ENCODE measurements at regions not wholly inside any gene's neighbourhood (a gene's known extent, or its start where the extent isn't known, plus 50 kb on each side); places are given as distances from the start of the nearest gene placed in this dataset.

DNA sequence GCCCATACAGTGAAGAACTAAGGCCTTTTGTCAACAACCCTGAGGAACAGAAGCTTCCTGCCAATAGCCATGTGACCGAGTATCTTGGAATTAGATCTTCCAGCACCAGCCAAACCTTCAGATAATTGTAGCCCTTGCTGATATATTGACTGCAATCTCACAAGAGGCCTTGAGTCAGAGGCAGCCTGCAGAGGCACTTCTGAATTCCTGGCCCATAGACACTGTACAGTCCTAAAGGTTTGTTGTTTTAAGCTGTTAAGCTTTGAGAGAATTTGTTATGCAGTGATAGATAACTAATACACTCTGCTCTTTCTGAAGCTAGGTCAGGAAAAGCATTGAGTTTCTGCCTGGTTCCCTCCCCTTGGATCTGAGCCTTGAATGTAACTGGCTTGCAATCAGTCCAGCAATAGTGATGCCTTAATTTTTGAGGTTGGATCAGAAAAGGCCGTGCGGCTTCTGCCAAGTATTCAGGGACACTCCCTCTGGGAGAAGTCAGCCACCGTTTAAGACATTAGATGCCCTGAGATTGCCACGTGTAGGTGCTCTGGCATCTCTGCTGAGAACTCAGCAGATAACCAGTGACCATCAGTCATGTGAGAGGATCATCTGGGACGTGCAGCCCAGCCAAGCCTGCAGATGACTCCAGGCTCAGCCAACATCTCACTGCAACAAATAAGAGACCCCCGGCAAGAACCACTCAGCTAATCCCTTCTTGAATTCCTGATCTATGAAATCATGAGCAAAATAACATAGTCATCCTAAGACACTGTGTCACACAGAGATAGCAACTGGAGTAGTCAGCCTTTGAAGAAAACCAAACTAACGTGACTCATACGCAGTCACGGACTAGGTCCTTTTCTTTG, 126.8 kb upstream of the STC2 start:
- Histone ChIP-seq H3K36me3 (no peaks in the 10 kb centered on the region), H3K4me1 (peaks cover 54% of the 10 kb centered on the region), H3K27ac (peak overlapping the region; percentile 98), H3K4me3 (no peak overlapping the region), H3K27me3 (no peaks in the 10 kb centered on the region), H3K9me3 (replicated peaks) (no peaks in the 10 kb centered on the region)
- peak; percentile 88 to 93 for DNase-seq

- Histone ChIP-seq H3K4me1 (peaks cover 48% of the 10 kb centered on the region), H3K9me3 (replicated peaks) (no peaks in the 10 kb centered on the region), H3K4me3 (no peak overlapping the region), H3K36me3 (no peaks in the 10 kb centered on the region), H3K27me3 (no peaks in the 10 kb centered on the region), H3K27ac (peak overlapping the region; percentile 98)
- DNase-seq, result peak; percentile 48 to 59
Observed at GRCh38 chr5:173454361-173454735, 126.1 kb upstream of the STC2 start.

DNA sequence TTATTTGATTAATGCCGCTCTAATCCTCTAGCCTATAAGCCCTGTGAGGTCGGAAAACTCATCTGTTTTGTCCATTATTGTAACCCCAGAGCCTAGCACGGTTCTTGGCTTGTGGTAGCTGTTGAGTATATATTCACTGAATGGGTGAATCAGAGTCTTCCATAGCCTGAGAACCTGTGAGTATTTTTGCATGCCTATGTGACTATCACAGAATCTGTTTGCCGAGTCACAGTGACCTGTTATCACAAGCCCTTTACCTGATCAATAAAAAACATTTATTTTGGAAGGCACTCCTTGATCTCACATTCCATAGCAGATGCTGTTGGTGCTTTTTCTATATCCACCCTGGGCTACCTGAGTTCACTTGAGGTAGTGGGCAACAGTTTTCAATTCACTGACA, 125.0 kb upstream of the STC2 start:
- H3K27ac ChIP-seq, result no peak overlapping the region
- H3K9me3 ChIP-seq (replicated peaks), result no peaks in the 10 kb centered on the region
- DNase-seq, result no peak
- H3K4me3 ChIP-seq, result no peak overlapping the region
- H3K36me3 ChIP-seq, result no peaks in the 10 kb centered on the region
- peaks cover 37% of the 10 kb centered on the region for H3K4me1 ChIP-seq
- H3K27me3 ChIP-seq, result no peaks in the 10 kb centered on the region

- no peaks in the 10 kb centered on the region for H3K9me3 ChIP-seq (replicated peaks)
- no peak overlapping the region for H3K4me3 ChIP-seq
- H3K4me1 ChIP-seq, result peaks cover 30% of the 10 kb centered on the region
- DNase-seq, result no peak
- H3K27me3 ChIP-seq, result no peaks in the 10 kb centered on the region
- H3K27ac ChIP-seq, result no peak overlapping the region
- H3K36me3 ChIP-seq, result no peaks in the 10 kb centered on the region
Observed at GRCh38 chr5:173452119-173452905, 124.1 kb upstream of the STC2 start.

DNA sequence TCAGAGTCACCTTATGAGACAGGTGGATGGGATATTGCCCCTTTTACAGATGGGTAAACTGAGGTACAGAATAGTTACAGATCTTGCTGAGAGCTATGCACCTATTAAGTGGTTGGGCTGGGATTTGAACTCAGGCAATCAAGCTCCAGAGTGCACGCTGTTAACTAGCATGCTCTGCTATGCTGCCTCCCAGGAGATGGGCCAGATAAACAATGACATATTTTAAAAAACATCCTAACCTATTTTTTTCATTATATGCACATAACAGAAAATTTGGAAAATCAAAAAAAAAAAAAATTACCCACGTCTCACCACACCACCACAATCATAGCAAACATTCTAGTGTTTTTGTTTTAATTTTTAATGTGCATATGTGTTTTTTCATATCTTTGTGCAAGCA, 123.4 kb upstream of the STC2 start:
- no peak for DNase-seq
- H3K36me3 ChIP-seq, result no peaks in the 10 kb centered on the region
- no peak overlapping the region for H3K4me3 ChIP-seq
- peaks cover 26% of the 10 kb centered on the region for H3K4me1 ChIP-seq
- no peaks in the 10 kb centered on the region for H3K27me3 ChIP-seq
- H3K9me3 ChIP-seq (replicated peaks), result no peaks in the 10 kb centered on the region
- H3K27ac ChIP-seq, result no peak overlapping the region

DNA sequence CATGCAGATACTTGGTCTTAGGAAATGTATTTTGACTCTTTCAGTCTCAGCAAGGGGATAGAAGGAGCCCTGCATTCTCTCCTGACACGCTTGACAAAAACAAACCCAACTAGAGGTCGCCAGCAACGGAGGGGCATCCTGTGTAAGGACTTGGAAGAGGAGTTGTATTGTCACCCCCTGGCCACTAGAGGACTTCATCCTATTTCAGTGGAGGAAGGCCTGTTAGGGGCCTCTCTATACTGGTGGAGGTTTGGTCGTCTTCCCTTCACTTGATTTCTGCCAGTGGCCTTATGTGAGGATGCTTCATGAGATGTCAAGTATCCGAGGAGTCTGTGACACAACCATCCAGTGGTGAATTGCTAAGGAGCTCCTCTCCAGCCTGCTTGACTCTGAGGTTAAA, 122.8 kb upstream of the STC2 start:
- H3K4me1 ChIP-seq, result peaks cover 21% of the 10 kb centered on the region
- H3K27ac ChIP-seq, result no peak overlapping the region
- DNase-seq, result peak; percentile 58 to 67
- H3K9me3 ChIP-seq (replicated peaks), result no peaks in the 10 kb centered on the region
- H3K36me3 ChIP-seq, result no peaks in the 10 kb centered on the region
- no peak overlapping the region for H3K4me3 ChIP-seq
- no peaks in the 10 kb centered on the region for H3K27me3 ChIP-seq

GRCh38 chr5:173450188-173450587, 122.0 kb upstream of the STC2 start:
- peaks cover 14% of the 10 kb centered on the region for H3K4me1 ChIP-seq
- no peak overlapping the region for H3K27ac ChIP-seq
- no peaks in the 10 kb centered on the region for H3K27me3 ChIP-seq
- no peaks in the 10 kb centered on the region for H3K9me3 ChIP-seq (replicated peaks)
- H3K4me3 ChIP-seq, result no peak overlapping the region
- no peaks in the 10 kb centered on the region for H3K36me3 ChIP-seq
- no peak for DNase-seq

DNA sequence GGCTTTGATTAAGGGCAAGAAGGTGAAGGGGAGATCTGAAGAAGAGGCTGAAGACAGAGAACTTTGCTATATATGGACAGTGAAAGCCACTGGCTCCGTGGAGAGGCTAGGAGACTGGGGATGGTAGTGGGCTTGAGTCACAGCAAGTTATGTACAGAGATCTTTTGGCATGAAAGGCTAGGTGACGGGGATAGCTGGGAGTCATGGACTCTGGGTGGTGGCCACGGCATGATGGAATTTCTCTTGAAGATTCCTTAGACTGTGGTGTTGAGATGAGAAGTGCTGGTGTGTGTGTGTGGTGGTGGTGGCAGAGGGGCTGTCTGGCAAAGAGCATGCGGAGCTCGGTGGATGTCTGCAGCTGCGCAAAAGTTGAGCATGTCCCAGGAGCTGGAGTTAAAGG, 120.6 kb upstream of the STC2 start:
- no peak overlapping the region for H3K27ac ChIP-seq
- H3K4me1 ChIP-seq, result peaks cover under 1% of the 10 kb centered on the region
- H3K4me3 ChIP-seq, result no peak overlapping the region
- no peaks in the 10 kb centered on the region for H3K36me3 ChIP-seq
- DNase-seq, result no peak
- H3K9me3 ChIP-seq (replicated peaks), result no peaks in the 10 kb centered on the region
- no peaks in the 10 kb centered on the region for H3K27me3 ChIP-seq

GRCh38 chr5:173443971-173444370, 115.8 kb upstream of the STC2 start:
- H3K36me3 ChIP-seq, result no peaks in the 10 kb centered on the region
- H3K27me3 ChIP-seq, result no peaks in the 10 kb centered on the region
- no peak overlapping the region for H3K4me3 ChIP-seq
- peak overlapping the region; percentile 61; the same call in 1 of the 2 replicates for H3K27ac ChIP-seq
- DNase-seq, result no peak
- H3K9me3 ChIP-seq (replicated peaks), result no peaks in the 10 kb centered on the region
- peaks cover 15% of the 10 kb centered on the region for H3K4me1 ChIP-seq

DNA sequence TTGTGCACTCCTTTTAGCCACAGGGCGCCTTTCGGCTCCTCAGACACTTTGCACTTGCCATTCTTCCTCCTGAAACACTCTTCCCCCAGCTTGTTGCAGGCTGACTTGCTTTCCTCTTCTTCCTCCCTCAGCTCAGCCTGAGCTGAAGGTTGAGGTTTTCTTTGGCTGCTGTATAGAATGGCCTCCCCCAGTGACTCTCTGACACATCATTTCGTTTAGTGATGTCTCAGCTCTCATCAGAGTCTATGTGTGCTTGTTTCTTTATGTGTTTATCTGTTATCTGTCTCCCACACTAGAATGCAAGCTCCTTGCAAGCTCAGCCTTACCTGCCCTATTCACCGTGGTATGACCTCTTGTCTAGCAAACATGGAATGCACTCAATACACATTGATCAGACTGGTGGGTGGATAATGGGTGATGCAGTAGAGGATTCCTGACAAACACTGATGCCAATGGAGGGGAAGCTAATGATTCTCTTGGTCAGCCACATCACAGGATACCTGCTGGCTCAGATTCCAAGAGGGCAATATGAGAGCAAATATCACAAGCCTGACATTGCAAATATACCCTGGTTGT, 112.9 kb upstream of the STC2 start:
- Histone ChIP-seq H3K4me1 (peaks cover 15% of the 10 kb centered on the region), H3K36me3 (no peaks in the 10 kb centered on the region), H3K4me3 (no peak overlapping the region), H3K27me3 (no peaks in the 10 kb centered on the region), H3K27ac (no peak overlapping the region), H3K9me3 (replicated peaks) (no peaks in the 10 kb centered on the region)
- no peak for DNase-seq

GRCh38 chr5:173438951-173439350, 110.7 kb upstream of the STC2 start:
- Histone ChIP-seq H3K27me3 (no peaks in the 10 kb centered on the region), H3K36me3 (no peaks in the 10 kb centered on the region), H3K27ac (no peak overlapping the region), H3K4me3 (no peak overlapping the region), H3K9me3 (replicated peaks) (no peaks in the 10 kb centered on the region), H3K4me1 (peaks cover 15% of the 10 kb centered on the region)
- DNase-seq, result no peak

- no peak overlapping the region for H3K27ac ChIP-seq
- no peaks in the 10 kb centered on the region for H3K27me3 ChIP-seq
- peak in 1 of 2 experiments; percentile 21 for DNase-seq
- no peaks in the 10 kb centered on the region for H3K9me3 ChIP-seq (replicated peaks)
- H3K36me3 ChIP-seq, result no peaks in the 10 kb centered on the region
- no peaks in the 10 kb centered on the region for H3K4me1 ChIP-seq
- no peak overlapping the region for H3K4me3 ChIP-seq
Observed at GRCh38 chr5:173435447-173435846, 107.2 kb upstream of the STC2 start.

DNA sequence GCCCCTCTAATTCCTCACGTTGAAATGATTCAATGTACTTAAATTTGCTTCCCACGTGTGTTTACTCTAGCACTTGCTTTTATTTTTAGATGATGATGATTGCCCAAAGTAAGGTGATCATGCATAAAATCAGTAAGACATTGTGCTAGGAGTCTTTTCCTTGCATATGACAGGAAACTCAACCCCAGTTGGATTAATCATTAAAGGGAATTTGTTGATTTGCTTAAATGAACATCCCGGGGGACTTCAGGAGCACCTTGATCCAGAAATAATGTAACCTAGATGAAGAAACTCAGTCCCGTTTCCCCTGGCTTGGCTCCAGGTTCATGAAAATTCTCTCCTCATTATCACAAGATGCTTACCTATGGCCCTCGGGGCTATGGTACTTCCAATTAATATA, 106.1 kb upstream of the STC2 start:
- H3K36me3 ChIP-seq, result no peaks in the 10 kb centered on the region
- H3K4me1 ChIP-seq, result no peaks in the 10 kb centered on the region
- no peaks in the 10 kb centered on the region for H3K27me3 ChIP-seq
- no peaks in the 10 kb centered on the region; the same call in 1 of the 2 replicates for H3K9me3 ChIP-seq (replicated peaks)
- no peak for DNase-seq
- no peak overlapping the region for H3K27ac ChIP-seq
- no peak overlapping the region for H3K4me3 ChIP-seq

- no peaks in the 10 kb centered on the region; the same call in 1 of the 2 replicates for H3K9me3 ChIP-seq (replicated peaks)
- H3K36me3 ChIP-seq, result no peaks in the 10 kb centered on the region
- H3K4me3 ChIP-seq, result no peak overlapping the region
- no peaks in the 10 kb centered on the region; the same call in 1 of the 2 replicates for H3K27me3 ChIP-seq
- H3K27ac ChIP-seq, result no peak overlapping the region
- no peaks in the 10 kb centered on the region for H3K4me1 ChIP-seq
- no peak for DNase-seq
Observed at GRCh38 chr5:173430394-173430793, 102.2 kb upstream of the STC2 start.
